GM21528 (cell line): ENCODE measurements at regions not wholly inside any gene's neighbourhood (a gene's known extent, or its start where the extent isn't known, plus 50 kb on each side); places are given as distances from the start of the nearest gene placed in this dataset.
"Not testable (repeated sequence)": the region's sequence is repeated elsewhere in the genome, so short reads cannot be mapped to it uniquely, and the experiment has no call there.

ENCODE experiments used
- ATAC-seq: cut with Tn5 transposase; IDR thresholded peaks from one replicate; pipeline ENCODE4 v1.9.1; 2021; ENCODE audit warnings: mild to moderate bottlenecking, moderate library complexity; ENCODE audit not compliant: unreplicated experiment, low FRiP score

DNA sequence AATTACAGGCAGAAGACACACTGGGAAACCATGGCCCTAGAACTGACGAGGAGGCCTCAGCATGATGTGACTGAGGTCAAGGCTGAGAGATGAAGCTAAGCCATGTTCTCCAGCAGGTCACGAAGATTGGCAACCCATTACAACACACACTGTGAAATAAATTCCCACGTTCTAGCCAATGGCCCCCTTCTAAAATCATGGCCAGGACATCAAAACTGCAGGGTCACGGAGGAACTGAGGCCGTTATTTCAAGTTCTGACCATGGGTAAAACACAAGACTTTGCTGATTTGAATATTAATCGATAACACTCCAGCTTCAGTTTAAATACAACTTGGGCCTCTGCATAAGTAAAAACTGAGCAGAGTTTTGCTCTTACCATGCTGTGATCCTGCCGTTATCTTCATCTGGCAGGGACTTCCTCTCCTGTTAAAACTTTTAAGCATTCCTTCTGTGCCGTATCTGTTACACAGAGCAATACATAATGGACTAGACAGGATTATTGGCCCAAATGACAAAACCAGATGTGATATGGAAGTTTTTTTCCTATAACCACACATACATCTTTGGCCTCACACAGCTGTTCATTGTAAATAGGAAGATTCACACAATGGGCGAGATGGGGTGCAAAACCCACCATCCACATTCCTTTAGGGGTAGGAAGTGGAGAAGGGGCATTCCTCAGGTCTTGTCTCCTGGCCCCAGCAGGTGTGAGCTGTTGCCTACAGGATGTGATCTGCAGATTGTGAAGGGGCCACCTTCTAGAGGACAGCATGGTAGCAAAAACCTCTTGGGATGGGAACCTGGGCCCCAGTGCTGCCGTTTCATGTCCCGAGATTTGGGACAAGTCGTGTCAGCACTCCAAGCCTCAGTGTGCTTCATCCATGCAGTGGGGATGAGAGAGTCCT, 207.4 kb downstream of the OPA1 start:
- no peak for ATAC-seq

DNA sequence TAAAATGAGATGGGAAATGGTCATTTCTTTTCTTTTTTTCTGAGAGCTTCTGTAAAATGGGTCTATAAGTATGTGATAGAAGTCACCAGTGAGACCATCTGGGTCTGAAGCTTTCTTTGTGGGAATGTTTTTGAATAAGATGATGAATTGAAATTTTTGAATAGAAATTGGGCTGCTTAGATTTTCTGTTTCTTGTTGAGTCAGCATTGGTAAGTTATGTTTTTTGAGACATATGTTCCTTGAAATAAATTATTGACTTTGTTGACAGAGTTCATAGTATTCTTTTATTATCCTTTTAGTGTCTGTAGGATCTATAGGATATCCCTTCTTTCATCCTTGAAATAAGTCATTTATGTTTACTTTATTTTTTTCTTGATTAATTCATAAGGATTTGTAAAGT, 208.1 kb downstream of the OPA1 start:
- no peak for ATAC-seq

DNA sequence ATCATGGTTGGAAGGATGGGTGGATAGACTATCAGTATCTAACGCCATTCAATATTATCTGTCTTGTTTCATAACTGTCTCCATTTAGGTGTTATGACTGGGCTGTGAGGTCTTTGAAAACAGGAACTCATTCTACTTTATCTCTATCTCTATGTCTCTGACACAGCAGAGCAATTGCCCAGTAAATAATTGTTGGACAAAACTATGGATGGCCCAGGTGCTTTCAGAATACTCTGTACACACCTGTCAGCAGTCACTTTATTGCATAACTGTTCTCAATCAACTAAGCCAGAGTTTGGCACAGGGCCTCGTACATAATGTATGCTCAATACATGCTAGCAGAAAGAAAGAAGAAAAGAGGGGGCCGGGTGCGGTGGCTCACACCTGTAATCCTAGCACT, 210.3 kb downstream of the OPA1 start:
- ATAC-seq: no peak

DNA sequence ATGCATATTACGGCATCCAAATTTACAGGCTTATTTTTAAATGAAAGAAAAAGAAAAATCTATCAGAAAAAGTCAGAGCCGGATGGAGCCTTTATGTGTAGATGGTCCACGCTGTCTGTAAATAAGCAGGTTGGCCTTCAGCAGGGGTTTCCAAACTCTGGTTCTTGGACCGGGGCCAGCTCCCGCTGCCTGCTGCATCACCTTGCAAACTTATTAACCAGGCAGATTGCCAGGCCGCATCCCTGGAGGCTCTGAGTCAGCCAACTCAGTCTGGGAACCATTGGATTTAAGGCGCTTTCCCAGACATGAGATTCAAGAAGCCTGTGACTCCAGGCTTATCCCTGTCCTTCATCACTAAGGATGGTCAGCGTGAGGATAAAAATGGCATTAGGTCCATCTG, 212.4 kb downstream of the OPA1 start:
- no peak for ATAC-seq

GRCh38 chr3:193808317-193808716, 215.3 kb downstream of the OPA1 start:
- no peak for ATAC-seq

DNA sequence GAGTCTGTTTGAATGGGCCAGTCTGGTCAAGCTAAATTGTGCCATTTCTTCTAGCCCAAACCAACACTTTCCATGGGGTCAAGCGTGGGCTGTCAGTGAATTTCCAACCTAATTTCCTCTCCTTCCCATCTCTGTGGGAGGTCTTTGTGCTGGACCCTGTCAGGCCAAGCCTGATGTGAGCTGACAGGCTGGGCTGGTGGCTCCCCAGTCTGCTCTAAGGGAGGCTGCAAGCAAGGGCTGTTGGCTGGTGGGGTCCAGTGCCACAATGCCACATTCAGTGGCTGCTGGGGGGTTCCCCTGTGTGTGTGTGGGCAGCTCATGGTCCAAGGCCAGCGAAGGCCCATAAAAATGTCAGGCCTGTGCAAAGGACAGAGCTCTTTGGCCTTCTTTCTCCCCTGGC, 216.1 kb downstream of the OPA1 start:
- no peak for ATAC-seq

DNA sequence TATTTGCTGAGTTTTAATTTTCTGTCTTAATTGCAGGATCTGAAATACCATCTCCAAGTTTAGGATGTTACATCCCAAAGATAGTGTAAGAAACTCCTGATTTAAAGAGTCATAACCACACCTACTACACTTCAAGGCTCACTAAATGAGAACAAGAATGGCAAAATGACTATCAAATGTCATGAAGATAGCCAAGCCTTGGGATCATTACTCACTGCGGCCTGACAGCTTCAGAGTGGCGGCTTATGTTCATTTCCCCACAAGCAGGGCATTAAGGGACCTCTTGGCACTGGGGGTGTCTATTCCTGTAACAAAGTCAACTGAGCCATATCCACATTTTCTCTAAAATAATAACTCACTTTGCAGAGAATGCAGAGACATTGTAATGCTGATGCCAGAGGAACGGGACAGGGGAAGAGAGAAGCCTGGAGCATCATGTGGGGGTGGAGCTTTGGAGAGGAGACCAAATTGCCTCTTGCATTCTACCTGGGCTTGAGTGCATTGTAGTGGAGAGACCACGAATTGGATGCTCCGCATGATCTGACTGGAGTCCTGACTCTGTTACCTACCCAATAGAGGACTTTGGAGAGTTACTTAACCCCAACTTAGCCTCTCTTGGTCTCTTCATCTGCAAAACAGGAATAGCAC, 219.2 kb downstream of the OPA1 start:
- no peak for ATAC-seq

GRCh38 chr3:193812791-193813500, 219.9 kb downstream of the OPA1 start:
- no peak for ATAC-seq

- no peak for ATAC-seq
These were observed 220.5 kb downstream of the OPA1 start for GRCh38 chr3:193813501-193813830.

GRCh38 chr3:193814166-193814892, 221.3 kb downstream of the OPA1 start:
- no peak for ATAC-seq

GRCh38 chr3:193815246-193816027, 222.4 kb downstream of the OPA1 start:
- no peak for ATAC-seq

DNA sequence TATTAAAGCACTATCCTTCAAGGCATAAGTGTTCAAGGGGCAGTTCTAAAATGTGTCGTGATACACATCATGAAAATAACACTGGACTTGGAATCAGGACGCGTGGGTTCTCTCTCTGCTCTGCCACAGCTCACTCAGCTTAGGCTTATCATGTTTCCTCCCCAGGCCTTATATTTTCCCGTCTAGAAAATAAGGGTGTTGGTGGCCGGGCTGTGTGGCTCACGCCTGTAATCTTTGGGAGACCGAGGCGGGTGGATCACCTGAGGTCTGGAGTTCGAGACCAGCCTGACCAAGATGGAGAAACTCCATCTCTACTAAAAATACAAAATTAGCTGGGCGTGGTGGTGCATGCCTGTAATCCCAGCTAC, 223.0 kb downstream of the OPA1 start:
- no peak for ATAC-seq

- ATAC-seq: no peak
These were observed 223.8 kb downstream of the OPA1 start for GRCh38 chr3:193816656-193817311.

- ATAC-seq: no peak
These were observed 226.4 kb downstream of the OPA1 start for GRCh38 chr3:193819117-193820010.

DNA sequence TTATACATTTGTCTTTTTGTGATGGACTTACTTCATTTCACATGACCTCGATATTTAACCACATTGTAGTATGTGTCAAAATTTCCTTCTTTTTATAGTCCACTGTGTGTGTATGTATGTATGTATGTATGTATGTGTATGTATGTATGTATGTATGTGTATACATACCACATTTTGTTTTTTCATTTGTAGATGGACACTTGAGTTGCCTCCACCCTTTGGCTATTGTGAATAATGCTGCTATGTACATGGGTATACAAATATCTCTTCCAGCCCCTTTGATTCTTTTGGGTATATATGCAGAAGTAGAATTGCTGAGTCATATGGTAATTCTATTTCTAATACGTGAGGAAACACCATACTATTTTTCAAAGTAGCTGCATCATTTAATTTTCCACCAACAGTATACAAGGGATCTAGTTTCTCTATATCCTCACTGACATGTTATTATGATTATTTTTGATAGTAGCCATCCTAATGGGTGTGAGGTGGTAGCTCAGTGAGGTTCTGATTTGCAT, 228.2 kb downstream of the OPA1 start:
- ATAC-seq: no peak

DNA sequence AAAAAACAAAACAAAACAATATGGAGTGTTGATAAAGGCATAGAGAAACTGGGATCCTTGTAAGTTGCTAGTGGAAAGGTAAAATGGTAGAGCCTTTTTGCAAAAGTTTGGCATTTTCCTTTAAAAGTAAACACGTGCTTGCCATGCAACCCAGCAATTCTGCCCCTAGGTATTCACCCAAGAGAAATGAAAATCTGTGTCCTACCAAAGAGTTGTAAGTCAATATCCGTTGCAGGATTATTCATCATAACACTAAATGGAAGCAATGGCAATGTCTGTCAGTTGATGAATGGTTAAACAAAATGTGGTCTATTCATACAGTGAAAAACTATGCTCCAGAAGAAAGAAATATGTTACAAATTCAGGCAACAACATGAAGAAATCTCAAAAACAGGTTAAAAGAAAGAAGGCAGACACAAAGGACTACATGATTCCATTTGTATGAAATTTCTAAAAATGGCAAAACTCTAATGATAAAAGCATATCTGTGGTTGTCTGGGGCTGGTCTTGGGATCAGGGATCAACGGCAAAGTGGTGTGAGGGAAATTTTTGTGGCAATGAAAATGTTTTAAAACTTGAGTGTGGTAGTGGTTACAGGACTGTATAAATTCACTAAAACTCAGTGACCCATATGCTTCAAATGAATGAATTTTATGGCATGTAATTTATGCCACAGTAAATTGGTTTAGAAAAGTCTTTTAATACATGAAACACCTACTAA, 229.6 kb downstream of the OPA1 start:
- ATAC-seq: no peak

GRCh38 chr3:193823213-193823605, 230.2 kb downstream of the OPA1 start:
- not testable (repeated sequence) for ATAC-seq

DNA sequence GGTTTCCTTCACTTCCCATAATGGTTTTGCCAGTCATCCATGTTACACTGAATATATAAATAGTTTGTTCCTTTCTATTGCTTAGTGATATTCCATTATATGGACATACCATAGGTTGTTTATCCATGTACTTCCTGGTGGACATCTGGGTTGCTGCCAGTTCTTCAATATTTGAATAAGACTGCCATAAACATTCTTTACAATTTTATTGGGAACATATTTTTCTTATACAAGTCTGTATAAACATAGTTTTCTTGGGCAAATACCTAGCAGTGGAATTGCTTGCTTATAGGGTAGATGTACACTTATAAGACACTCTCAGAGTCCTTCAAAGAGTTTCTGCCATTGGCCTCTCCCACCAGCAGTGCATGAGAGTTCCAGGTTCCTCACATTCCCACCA, 231.4 kb downstream of the OPA1 start:
- no peak for ATAC-seq
